NCI-H526 treated with DMSO at 0.1 percent for 48 hours (cell line): ENCODE measurements at regions not wholly inside any gene's neighbourhood (a gene's known extent, or its start where the extent isn't known, plus 50 kb on each side); places are given as distances from the start of the nearest gene placed in this dataset.
A peak's percentile ranks its signal among the peaks of the same experiment; 100 is the strongest.
"Not testable (repeated sequence)": the region's sequence is repeated elsewhere in the genome, so short reads cannot be mapped to it uniquely, and the experiment has no call there.

Experiments
- DNase-seq: peaks from one replicate; lab custom pipeline; 2025; lab: John Stamatoyannopoulos, UW

DNA sequence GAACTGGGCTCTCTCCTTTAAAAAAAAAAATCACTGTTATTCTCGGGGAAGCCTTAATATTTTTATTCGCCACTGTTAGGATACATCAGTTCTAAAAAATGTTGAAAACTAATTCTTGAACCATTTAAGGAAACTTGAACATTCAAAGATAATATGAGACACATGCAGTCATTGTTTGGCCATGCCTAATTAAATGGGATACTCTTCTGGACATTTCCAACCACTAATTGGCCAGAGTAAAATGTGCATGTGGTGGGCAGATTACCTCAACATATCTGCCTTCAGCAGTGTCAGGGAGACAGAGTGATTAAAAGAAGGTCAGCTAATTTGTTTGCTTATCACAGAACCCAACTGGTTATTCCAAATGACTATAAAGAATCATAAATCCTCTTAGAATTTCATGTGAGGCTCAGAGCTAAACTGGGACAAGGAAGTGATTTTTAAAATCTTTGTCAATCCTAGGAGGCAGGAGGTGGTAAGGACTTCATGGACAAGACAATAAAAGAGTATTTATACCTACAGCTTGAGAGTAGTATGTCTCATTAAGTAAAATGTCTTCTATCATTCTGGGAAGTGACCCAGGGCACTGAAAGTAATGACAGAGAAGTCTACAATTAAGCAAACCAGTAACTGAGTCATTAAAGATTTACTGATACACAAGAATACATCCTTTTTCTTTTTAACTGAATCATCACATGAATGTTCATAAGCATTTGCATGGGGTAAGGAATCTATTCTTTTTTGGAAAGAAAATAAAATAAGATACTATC is 242.9 kb upstream of the TRPM3 start:
- no peak for DNase-seq

DNA sequence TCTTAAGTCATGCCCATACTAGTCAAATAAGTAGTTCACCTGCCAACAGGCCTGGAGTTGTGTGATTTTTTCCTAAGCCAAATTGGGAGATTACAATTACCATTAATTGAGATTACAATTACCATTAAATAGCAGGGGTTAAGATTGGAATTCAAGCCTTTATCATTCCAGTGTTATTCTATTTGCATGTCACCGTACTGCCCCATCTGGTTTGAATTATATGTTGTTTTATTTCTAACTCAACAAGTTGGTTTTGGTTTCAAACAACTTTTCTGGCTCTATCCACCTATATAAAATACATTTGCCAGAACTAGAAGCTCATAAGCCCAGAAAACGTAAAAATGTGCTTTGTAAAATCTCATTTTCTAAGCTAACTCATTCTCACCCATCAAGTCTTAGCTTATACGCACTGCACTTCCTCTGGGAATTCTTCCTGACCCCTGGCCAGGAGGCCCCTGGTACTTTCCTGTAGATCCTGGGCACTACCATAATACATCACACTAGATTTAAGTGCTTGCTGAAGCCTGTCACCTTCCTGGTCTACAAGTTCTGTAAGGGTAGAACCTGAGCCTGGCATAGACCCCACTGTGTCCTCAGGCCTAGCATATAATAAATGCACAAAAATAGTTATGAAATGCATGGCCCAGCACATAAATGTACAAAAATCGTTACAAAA is 242.0 kb upstream of the TRPM3 start:
- no peak for DNase-seq

DNA sequence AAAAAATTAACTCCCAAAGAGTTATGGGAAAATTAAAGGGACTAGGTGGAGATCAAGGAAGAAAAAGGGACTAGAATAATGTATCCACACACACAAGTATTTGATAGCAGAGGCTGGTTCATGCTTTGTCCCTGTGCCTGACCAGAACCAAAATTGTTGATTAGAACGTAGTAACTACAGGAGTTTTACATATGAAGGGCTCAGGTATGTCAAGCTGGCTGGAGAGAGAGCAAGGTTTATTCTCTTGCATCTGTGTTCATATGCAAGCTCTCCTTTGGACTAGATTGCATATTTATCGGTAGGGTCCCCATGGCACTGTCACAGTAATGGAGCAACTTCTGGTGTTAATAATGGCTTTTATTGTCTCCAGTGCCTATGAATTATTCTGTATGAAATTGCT is 239.9 kb upstream of the TRPM3 start:
- no peak for DNase-seq

DNA sequence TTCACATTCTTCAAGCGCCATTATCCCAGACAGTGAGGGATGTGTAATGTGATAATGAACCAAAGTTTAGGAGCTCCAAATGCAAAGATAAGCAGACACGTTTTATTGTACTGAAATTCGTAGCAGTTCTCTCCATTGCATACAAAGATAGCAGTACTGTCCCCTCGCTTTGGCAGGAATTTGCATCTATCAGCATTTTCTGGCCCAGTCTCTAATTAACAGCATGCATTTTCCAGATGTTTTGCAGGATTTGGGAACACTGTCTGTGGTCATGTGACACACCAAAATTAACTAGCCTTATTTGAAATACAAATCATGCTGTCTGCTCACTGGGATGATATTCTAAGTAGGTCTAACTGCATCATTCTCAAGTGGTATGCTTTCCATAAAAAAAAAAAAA is 235.9 kb upstream of the TRPM3 start:
- DNase-seq = peak; percentile 69

DNA sequence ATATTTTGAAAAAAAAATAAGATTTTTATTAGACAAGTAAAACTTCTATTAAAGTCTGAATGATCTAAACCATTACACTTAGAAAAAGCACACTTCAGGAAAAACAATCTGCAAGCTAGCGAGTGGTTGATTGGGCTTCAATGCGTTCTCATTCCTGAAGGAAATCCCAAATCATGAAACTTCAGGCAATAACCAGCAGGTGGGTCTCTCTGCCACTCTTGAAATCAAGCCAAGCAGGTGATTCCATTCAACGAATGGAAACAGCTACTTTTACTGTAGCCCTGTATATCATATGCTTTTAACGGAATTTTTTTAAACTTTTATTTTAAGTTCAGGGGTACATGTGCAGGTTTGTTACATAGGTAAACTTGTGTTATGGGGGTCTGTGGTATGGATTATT is 234.5 kb upstream of the TRPM3 start:
- DNase-seq = no peak

DNA sequence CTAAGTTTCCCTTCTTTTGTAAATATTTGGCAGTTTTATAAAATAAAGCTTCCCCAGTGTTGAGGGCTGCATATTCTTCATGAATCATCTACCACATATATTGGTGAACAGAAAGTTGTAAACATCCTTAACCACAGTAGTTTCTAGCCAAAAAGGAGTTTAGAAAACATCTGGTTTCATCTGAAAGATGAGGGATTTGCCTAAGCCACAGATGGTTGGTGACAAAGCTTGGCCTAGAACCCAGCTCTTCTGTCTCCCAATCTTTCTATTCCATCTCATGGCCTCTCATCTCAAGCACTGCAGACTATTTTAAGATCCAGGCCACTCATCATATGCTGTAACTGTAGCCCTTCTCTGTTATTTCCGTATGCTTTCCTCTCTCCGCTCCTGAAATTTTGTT is 232.3 kb upstream of the TRPM3 start:
- DNase-seq = no peak

DNA sequence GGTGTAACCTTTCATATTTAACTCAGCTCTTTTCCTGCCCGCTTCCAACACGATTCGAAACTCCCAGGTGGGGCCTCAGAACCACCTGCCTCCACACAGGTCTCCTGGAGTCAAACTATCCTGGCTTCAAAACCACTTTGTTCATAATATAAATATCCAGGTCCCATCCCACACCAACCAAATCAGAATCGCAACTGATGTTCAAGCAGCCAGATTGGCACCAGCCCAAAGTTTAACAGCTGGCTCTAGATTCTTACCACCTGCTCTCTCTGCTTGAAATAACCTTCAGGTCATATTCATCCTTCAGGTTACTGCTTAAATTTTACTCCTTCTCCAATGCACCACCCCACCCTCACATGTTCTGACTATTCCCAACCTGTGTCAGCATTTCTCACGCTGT is 231.4 kb upstream of the TRPM3 start:
- no peak for DNase-seq

DNA sequence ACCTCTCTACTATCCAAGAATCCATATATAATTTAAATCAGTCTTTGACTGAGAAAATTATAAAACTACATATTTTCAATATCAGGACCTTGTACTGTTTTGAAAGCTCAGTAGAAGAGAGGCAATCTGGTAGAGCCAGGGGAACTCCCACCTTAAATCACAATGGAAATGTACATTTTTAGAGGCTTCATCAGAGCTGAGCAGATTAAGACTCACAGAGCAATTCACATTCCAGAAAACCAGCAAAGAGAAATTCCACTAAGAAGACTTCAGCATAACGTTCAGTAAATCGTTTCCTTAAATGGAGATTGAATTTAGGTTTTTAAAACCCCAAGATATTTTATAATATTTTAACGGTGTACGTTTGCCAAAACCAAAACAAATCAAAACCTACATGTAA is 227.8 kb upstream of the TRPM3 start:
- no peak for DNase-seq

DNA sequence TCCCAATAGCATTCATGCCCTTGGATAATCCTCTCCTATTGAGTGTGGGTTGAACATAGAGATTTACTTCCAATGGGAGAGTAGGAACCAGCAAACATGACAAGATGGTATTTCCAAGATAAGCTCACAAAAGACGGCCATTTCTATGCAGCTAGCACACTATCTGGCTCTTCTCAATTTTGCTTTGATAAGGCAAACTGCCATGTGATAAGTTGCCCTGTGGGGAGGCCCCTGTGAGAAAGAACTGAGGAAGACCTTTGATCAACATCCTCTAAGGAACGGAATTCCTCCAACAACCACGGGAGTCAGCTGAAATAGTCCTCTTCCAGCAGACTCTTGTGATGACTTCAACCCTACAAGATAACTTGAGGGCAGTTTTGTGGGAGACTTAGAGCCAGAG is 211.9 kb upstream of the TRPM3 start:
- no peak for DNase-seq

DNA sequence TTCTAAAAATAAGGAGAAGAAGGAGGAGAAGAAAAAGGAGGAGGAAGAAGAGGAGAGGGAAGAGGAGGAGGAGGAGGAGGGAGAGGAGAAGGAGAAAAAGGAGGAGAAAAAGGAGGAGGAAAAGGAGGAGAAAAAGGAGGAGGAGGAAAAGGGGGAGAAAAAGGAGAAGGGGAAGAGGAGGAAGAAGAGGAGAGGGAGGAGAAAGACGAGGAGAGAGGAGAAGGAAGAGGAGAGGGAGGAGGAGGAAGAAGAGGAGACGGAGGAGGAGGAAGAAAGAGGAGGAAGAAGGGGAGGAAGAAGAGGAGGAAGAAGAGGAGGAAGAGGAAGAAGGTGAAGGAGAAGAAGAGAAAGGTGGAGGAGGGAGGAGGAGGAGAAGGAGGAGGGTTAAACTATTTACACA is 210.2 kb upstream of the TRPM3 start:
- no peak for DNase-seq

DNA sequence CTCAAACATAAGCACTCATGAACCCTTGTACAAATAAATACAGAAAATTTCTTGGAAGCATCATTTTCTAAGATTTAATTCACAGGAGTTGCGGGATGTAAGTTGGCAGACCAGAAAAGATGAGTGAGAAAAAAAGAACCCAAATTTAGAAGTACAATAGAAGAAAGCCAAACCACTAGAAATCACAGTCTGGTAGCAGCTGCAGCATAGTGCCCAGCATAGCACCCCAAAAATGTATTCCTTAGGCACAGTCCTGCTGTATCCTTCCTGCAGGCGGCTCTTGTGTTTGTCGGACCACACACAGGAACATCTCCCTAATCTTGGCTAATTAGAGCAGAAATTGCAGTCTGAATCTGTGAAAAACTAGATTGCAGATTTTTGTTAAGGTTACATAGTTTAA is 208.5 kb upstream of the TRPM3 start:
- DNase-seq = no peak

DNA sequence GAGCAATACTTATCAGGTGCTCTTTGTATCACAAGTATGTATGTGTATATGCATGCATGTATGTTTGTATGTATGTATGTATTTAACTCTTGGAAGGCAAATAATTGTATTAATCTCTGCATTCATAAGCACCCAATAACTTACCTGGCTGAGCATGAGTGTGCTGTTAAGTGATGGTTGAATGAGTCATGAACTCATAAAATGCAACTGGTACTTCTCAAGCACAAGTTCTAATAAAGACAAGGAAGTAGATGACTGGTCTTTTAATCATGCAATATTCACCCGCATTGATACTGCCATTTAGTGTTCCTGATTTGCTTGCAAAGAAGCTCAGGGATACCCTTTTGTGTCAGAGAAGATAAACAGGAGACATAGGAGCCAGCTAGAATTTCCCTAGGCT is 204.9 kb upstream of the TRPM3 start:
- no peak for DNase-seq

DNA sequence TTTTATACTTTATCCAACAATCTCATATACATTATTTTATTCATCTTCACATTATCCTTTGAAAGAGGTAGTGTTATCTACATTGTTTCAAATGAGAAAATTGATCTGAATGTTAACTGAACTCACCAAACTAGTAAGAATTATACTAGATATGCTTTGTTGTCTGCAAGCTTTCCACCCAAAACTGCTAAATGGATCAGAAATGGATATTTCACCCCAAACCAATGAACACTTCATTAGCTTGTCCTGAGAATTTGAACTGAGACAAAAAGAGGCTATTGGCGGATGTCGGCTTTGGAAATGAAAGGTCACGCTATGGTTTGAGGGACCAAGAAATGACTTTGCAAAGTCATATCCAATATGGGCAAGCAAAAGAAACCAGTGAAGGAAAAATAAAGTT is 201.9 kb upstream of the TRPM3 start:
- DNase-seq = no peak

DNA sequence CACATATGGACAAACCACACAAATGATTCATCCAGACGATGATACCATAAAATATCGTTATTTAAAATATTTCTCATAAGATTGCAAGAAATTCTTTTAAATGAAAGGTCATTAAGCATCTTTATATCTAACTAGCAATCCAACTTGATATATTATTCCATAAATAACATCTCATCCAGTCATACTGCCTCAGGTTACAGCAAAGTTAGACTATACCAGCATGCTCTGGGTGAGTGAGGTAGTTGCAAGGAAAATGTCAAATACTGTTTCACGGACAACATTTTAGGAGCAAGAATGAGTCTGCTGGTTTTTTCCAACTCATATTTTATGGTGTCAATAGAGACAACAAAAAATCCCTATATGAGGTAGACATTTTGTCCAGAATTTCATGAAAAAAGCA is 200.9 kb upstream of the TRPM3 start:
- DNase-seq = no peak

DNA sequence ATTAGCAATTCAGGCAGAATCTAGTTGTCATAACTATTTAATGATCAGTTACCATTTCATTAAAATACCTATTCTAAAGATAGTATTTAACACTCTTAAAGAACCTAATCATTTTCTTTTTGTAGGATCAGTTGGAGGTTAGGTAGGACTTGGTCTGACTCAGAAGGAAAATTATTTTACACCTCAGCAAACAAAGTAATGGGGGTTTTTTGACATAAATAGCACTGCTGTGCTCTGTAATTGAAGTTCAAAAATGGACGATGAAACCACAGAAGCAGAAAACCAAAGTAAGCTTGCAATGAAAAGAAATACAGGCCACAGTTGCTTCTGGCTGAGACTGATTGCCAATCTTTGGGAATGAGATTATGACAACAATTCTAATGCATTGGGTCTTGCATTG is 187.0 kb upstream of the TRPM3 start:
- no peak for DNase-seq

DNA sequence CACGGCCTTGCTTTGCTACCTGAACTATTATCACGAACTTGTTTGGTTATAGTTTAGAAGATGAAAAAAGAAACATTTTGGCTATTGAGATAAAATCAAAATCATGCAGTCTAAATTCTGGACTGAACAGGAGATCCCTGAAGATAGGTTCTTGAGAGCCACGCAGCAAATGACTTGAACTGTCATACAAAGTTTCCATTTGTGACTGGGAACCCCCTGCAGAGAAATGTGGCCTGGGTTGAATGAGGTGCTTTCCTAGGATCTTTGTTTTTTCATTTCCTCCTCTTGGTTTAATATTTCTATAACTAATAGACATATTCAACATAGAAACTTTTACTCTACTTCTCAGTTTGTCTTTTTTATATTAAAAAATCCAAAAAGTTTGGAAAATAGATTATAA is 184.7 kb upstream of the TRPM3 start:
- DNase-seq = no peak

DNA sequence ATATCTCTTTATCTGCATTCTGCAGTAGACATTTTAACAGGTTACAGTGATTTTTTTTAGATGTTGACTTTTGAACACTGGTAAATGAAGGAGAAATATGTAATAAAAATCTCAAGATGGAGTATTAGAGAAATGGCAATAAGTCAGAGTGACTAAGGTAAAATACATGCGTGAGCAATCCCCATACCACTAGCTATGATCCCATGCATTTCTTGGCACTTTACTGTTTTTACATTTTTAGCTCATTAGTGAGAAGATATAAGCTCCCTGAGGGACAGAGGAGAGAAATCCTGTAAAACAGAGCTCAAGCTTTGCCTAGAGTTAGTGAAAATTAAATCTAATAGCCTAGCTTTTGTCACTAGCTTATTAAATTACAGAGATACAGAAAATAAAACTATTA is 181.9 kb upstream of the TRPM3 start:
- DNase-seq = no peak

DNA sequence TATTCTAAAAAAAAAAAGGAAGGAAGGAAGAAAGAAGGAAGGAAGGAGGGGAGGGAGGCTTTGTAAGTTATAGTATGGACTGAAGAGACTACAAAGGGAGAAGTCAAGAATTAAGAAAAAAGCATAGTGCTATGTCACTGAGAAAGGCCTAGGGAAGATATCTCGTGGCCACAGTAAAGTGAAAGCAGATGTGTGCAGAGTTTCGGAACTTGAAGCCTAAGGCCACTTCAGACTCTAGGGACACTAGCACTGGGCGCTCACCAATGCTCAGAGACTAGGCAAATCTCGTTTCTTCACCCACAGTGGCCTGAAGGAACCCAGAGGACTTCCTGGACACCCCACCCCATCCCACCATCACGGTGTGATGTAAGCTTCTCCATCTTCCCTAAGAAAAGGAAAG is 181.4 kb upstream of the TRPM3 start:
- DNase-seq = no peak

DNA sequence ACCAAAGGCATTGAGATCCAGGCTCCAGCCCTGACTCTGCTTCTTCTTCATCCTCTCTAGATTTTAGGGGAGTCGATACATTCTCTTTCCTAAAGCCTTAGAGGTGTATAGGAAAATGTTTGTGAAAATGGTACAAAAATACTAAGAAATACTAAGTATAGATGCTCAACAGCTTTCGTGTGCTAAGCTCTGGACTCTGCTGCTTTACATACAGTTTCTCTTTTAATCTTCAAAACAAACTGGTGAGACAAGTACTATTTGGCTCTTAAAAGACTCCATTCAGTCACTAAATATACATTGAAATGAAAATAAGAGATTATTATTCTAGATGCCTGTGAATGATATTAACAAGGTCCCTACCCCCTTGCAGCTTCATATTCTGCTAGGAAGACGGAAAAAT is 174.5 kb upstream of the TRPM3 start:
- DNase-seq = no peak

DNA sequence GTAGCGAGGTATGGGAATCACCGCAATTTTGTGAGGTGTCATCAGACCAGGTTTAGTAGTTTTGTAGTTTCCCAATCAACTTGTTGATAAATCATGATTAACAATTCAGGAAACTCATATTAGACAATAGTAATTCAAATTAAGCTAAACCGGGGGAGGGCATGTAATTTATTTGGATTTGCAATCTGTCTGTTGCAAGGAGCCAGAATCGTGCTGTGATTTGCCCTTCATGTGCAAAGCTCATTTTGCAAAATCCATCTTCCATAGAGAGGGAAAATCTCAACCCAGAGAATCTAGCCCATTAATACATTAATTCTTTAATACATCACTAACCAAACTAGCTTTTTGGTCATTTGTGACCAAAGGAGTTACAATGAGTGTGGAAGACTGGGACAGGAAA is 164.7 kb upstream of the TRPM3 start:
- no peak for DNase-seq

DNA sequence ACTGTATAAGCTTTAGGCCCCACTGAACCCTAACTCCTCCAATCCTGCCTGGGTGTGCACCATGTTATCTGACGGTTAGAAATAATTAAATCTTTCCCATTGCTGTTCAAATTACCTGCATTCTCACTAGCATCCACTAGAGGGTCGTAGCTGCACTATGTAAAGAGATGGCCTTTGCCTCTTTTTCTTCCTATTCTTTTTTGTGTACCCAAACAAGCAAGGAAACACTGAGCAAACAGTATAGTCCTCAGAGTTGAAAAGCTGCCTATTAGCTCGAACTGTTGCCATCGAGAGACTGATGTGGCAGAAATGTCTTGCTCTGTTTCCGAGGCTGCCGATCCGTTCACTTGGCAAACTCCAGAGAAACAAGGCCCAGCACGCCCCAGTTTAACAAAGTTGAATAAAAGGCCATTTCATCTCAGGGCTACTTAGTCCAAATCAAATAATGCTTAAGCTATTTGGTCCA is 163.8 kb upstream of the TRPM3 start:
- DNase-seq = peak; percentile 43

DNA sequence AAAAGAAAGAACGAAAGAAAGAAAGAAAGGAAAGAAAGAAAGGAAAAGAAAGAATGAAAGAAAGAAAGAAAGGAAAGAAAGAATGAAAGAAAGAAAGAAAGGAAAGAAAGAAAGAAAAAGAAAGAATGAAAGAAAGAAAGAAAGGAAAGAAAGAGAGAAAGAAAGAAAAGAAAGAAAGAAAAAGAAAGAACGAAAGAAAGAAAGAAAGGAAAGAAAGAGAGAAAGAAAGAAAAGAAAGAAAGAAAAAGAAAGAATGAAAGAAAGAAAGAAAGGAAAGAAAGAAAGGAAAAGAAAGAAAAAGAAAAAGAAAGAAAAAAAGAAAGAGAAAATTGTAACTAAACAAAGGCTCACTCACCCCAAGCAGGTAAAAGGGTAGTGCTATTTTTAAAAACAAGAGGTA is 160.7 kb upstream of the TRPM3 start:
- not testable (repeated sequence) for DNase-seq

DNA sequence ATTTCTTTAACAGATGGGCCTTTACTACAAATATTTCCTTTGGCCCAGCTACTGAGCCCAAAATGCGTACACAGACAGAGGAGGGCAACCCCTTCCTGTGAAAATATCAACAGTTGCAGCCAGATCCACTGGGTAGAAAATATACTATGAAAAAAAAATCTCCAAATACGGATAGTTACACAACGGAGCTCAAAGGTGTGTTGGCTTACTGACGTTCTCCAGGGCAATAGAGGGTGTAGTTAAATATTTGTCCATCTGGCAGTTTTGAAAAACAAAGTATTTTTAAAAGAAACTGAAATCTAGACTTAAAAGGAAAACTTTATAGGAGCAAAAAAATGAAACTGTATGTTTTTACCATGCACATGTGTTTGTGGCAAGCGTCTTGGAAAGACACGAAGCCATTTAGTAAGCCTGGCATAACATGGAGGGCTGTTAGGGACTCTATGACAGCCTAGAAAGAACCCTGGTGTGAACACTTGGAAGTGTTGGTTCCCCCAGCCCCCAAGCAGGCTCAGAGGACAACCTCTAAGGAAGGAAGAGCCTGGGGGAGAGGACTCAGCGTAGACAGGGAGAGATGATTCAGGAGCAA is 157.8 kb upstream of the TRPM3 start:
- no peak for DNase-seq

DNA sequence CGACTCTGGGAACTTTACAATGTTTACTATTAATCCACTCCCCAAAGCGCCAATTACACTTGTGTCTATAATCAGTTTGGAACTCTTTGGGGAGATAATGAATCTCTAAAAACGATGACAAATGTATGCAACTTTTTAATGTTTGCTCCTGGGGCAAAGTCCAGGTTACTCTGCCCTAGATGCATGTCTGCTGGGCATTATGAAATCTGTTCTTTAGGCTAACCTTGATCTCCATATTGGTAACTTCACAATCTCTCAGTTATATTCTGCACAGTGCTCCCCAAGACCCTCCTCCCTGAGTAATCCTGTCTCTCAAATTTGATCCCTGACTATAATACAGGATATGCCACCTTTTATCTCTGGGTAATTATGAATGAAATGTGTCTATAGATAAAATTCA is 152.2 kb upstream of the TRPM3 start:
- DNase-seq = no peak
